GM12874 (cell line): ENCODE measurements at regions not wholly inside any gene's neighbourhood (a gene's known extent, or its start where the extent isn't known, plus 50 kb on each side); places are given as distances from the start of the nearest gene placed in this dataset.

ENCODE experiments used
- TF ChIP-seq, protein P1 (sequence below): IDR thresholded peaks from 2 replicates; pipeline ENCODE4 v1.5.1; 2011; ENCODE audit warnings: low read depth, mild to moderate bottlenecking, control low read depth, low read length, moderate library complexity; ENCODE audit not compliant: insufficient read depth

DNA sequence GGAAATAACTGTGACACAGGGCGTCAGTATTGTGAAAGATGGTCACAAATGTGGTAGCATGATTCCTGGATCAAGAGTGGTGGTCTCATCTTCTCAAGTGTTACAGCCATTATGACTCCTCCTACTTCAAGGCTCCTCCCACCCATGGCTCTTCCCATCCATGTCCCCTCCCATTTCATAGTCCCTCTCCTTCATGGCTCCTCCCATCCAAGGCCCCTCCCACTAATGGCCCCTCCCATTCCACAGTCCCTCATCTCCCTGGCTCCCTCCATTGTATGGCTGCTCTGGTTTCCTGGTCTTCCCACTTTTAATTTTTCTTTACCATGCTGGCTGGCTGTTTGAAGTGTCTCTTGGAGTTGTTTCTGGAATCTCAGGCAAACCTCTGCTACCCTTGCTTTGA is 1375.2 kb upstream of the TMEM132C start:
- TF ChIP-seq, protein P1, sequence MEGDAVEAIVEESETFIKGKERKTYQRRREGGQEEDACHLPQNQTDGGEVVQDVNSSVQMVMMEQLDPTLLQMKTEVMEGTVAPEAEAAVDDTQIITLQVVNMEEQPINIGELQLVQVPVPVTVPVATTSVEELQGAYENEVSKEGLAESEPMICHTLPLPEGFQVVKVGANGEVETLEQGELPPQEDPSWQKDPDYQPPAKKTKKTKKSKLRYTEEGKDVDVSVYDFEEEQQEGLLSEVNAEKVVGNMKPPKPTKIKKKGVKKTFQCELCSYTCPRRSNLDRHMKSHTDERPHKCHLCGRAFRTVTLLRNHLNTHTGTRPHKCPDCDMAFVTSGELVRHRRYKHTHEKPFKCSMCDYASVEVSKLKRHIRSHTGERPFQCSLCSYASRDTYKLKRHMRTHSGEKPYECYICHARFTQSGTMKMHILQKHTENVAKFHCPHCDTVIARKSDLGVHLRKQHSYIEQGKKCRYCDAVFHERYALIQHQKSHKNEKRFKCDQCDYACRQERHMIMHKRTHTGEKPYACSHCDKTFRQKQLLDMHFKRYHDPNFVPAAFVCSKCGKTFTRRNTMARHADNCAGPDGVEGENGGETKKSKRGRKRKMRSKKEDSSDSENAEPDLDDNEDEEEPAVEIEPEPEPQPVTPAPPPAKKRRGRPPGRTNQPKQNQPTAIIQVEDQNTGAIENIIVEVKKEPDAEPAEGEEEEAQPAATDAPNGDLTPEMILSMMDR, result no peak

DNA sequence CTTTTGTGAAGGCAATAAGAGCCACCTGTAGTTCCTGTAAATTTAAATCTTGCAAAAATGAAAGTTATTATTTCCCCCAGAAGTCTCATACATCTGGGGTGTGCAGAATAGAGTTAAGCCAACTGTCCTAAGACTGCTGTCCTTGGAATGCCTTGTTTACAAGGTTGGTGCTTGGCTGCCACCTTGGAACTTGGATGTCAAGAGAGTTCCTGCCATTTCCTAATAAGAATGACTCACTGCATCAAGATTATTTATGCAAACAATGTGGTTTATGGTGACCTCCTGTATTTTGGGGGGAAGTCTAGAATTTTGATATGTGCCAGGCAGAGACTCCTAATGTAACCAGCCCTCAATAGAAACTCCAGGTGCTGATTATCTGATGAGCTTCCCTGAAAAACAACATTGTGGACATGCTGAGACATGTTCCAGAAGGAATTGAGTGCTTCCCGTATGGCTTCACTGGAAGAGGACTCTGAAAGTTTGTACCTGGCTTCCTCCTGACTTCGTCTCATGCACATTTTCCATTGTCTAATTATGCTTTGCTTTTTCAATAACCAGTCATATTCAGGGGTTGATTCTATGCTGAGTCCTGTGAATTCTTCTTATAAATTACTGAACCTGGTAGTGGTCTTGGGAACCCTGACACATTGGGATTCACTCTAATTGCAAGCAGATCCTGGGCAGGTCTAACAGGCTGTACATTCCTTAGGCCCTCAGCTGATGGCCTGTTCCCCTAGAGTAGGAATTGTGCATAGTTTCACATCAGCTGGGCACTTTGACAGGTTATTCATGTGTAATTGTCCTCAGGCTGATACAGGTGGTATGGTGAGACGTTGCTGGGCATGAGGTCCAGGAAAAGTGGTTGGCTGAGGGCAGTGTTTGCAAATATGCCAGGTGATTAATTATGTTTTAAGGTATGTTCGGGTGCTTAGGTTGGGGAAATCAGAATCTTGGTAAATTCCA is 1370.7 kb upstream of the TMEM132C start:
- TF ChIP-seq, protein P1, result no peak

DNA sequence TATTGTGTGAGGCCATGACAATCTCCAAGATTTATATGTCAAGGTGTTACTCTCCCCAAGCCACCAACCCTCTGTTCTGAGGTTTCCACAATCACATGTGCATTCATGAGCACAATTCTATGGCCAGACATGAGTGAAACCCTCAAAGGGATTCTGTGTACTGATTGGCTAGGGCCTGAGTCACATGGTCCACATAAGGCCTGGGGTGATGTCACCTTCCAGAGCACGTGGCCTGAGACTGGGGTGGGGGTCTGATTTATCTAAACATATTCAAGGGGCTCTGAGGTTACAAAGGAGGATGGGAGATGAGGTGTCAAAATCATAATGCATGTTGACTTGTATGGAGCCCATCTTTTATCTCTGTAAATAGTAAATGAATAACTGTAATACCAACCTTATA is 1369.9 kb upstream of the TMEM132C start:
- TF ChIP-seq, protein P1, result no peak

DNA sequence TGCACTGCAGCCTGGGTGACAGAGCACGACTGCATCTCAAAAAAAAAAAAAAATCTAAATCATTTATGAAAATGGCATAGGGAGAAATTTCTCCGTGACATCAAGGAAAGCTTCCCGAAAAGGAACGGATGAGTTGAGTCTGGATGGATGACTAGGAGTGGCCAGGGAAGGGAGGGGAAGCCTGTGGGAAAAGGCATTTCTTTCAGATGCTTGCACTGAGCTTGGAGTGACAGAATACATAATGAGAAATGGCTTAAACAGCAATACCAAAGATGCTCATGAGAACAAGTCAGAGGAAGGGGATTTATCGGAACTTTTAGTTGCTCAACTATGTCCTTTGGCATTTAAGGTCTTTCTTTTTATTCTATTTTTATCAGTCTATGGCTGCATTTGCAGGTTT is 1369.2 kb upstream of the TMEM132C start:
- TF ChIP-seq, protein P1, result no peak

DNA sequence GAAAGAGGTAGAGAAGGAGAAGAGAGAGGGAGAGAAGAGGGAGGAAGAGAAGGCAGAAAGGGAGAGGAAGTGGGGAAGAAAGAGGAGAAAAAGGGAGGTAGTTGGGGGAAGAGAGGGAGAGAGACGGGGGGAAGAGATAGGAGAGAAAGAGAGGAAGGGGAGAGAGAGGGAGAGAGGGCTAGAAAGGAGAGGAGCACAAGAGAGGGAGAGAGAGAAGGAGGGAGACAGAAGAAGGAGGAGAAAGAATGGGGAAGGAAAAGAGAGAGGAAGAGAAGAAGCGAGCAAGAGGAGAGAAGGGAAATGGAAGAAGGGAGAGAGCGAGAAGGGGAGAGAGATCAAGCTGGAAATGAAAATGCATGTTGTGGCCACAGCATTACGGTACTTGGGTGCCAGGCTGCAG is 1368.4 kb upstream of the TMEM132C start:
- TF ChIP-seq, protein P1, result no peak

DNA sequence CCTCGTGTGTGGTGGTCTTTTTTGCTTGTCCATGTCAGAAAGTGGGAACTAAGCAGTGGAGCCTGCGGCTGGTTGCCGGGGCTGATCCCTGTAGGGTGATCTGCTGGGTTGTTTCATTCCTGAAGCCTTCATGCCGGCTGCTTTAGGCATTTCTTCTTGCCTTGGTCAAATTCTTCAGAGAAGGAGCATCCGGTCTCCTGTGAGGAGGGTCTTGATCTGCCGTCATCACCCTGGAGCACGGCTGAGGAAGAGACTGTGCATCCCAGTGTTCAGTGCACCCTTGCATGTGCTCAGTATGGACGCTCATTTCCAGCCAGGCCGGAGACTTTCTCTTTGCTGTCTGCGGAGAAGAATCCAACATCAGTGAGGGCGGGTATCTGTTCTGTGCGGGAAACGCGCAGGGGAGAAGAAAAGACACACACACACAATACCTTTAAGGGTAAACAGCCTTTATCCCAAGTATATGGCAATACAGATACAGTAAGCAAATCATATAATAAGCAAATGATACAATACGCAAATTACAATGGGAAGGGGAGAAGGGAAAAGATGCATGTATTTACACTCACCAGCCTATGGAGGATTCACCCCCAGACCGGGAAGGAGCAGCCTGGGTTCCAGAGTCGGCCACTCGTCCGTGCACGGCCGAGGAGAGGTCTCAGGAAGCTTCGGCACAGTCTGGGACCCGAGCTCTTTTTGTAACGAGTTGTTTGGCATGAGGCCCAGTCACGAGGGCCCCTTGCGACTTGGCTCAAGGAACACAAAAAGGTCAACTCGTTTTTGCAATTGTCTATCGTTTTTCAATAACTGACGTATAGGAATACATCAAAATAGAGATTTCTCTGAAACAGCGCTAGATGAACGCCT is 1366.8 kb upstream of the TMEM132C start:
- TF ChIP-seq, protein P1, result no peak
